Keratinocyte (primary cell): ENCODE measurements at regions not wholly inside any gene's neighbourhood (a gene's known extent, or its start where the extent isn't known, plus 50 kb on each side); places are given as distances from the start of the nearest gene placed in this dataset.

Experiments
- DNase-seq: peaks from one replicate; pipeline ENCODE4 v3.0.0-alpha.2; 2011; ENCODE audit warnings: low read depth, missing footprints, low spot score
- FAIRE-seq: peaks from 2 replicates; lab custom pipeline; 2011; peaks lifted over from hg19 to GRCh38; lab: Jason Lieb, UNC
- H2AFZ ChIP-seq: 2 replicates; pipeline ENCODE4 v1.6.0; 2012; ENCODE audit warnings: low read length, control low read depth, inconsistent platforms; ENCODE audit not compliant: control insufficient read depth
- H3K27ac ChIP-seq: 2 replicates; pipeline ENCODE4 v1.5.1; 2011; ENCODE audit warnings: low read length; ENCODE audit not compliant: control insufficient read depth, insufficient read depth
- H3K27me3 ChIP-seq: 3 replicates; pipeline ENCODE4 v1.6.0; 2011; ENCODE audit warnings: low read length; ENCODE audit not compliant: control insufficient read depth, insufficient read depth; ENCODE audit errors: extremely low read depth
- H3K36me3 ChIP-seq, 2 experiments: 2 replicates in 1 of 2; 3 replicates in 1 of 2; pipeline ENCODE4 v1.5.1; 2011; ENCODE audit warnings: low read length in 2 of 2, mild to moderate bottlenecking in 1 of 2; ENCODE audit not compliant: control insufficient read depth in 2 of 2, insufficient read depth in 2 of 2; ENCODE audit errors: extremely low read depth in 1 of 2
- H3K4me1 ChIP-seq: 3 replicates; pipeline ENCODE4 v1.5.1; 2011; ENCODE audit warnings: low read length; ENCODE audit not compliant: control insufficient read depth, insufficient read depth; ENCODE audit errors: extremely low read depth
- H3K4me2 ChIP-seq: 3 replicates; pipeline ENCODE4 v1.6.0; 2011; ENCODE audit warnings: low read depth, low read length; ENCODE audit not compliant: control insufficient read depth, insufficient read depth; ENCODE audit errors: extremely low read depth
- H3K4me3 ChIP-seq, 3 experiments: fragments of 200-600 bp in 1 of 3; sonication (generic) in 1 of 3; 2 replicates in 2 of 3; 3 replicates in 1 of 3; pipeline ENCODE4 v1.5.1; 2011 to 2016; ENCODE audit warnings: low read length in 3 of 3, mild to moderate bottlenecking in 3 of 3, control low read depth in 2 of 3, inconsistent platforms in 1 of 3, low read depth in 1 of 3, mixed read lengths in 1 of 3, mixed run types in 1 of 3, moderate library complexity in 1 of 3; ENCODE audit not compliant: control insufficient read depth in 2 of 3, insufficient read depth in 2 of 3; ENCODE audit errors: extremely low read depth in 1 of 3
- H3K79me2 ChIP-seq: 2 replicates; pipeline ENCODE4 v1.6.0; 2012; ENCODE audit warnings: low read length; ENCODE audit not compliant: control insufficient read depth, insufficient read depth
- H3K9ac ChIP-seq: 3 replicates; pipeline ENCODE4 v1.6.0; 2011; ENCODE audit warnings: low read length; ENCODE audit not compliant: control insufficient read depth, insufficient read depth; ENCODE audit errors: extremely low read depth
- H3K9me1 ChIP-seq: 3 replicates; pipeline ENCODE4 v1.6.0; 2011; ENCODE audit warnings: low read length; ENCODE audit not compliant: control insufficient read depth, insufficient read depth; ENCODE audit errors: extremely low read depth
- H3K9me3 ChIP-seq: 2 replicates; pipeline ENCODE4 v1.5.1; 2012; ENCODE audit warnings: low read depth, low read length; ENCODE audit not compliant: control insufficient read depth
- H4K20me1 ChIP-seq: 3 replicates; pipeline ENCODE4 v1.6.0; 2011; ENCODE audit warnings: low read length; ENCODE audit not compliant: control insufficient read depth, insufficient read depth; ENCODE audit errors: extremely low read depth
- CTCF ChIP-seq, 3 experiments: IDR thresholded peaks in 1 of 3; conservative IDR thresholded peaks in 1 of 3; optimal IDR thresholded peaks in 1 of 3; 2 replicates in 2 of 3; 3 replicates in 1 of 3; pipeline versions ENCODE3 to v1.5.1; 2011; ENCODE audit warnings: low read length in 3 of 3, mild to moderate bottlenecking in 3 of 3, moderate library complexity in 2 of 3, control low read depth in 1 of 3, inconsistent platforms in 1 of 3; ENCODE audit not compliant: insufficient read depth in 2 of 3; ENCODE audit errors: extremely low read depth in 1 of 3
- EZH2 ChIP-seq: IDR thresholded peaks from one replicate; pipeline ENCODE4 v1.6.1; 2012; ENCODE audit warnings: inconsistent platforms, mild to moderate bottlenecking, low read length, moderate library complexity
- dilution Hi-C: fragments of 300-500 bp; cut with MboI; formaldehyde crosslinking; loops from one replicate; pipeline ENCODE4 v1.7.0; 2020; ENCODE audit warnings: low sequenced_read_pairs; ENCODE audit not compliant: extremely low pct_ligation_motif_present

DNA sequence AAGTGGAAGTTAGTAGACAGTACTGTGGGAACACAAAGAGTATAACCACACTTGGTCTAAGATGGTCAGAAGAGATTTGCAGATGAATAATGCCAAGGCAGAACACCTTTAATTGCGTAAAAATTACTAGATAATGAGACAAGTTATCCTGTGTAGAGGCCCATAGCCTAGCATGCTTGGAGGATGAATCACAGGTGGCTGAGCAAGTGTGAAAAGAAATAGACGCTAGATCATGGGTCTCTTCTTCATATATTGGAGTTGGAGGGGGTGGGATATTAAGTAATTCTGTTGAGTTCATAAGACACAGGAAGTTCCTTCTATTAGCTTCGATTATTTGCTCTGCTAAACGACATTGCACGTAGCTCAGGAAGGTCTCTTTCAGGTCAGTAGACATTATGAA is 454.3 kb upstream of the LMO3 start:
- H3K4me1 ChIP-seq, result no peaks in the 10 kb centered on the region
- no peaks in the 10 kb centered on the region for H4K20me1 ChIP-seq
- H2AFZ ChIP-seq, result no peak overlapping the region
- H3K4me2 ChIP-seq, result no peak overlapping the region
- TF ChIP-seq CTCF (optimal IDR thresholded peaks at IDR 0.05 in 1 of 3, IDR thresholded peaks at IDR 0.05 in 1 of 3, conservative IDR thresholded peaks at IDR 0.05 in 1 of 3; ENCODE audit: extremely low read depth in 1 of 3, insufficient read depth in 2 of 3, low read length in 3 of 3), result no peak
- TF ChIP-seq EZH2, result no peak
- H3K36me3 ChIP-seq, result no peaks in the 10 kb centered on the region
- dilution Hi-C loops, result no loop called here
- H3K4me3 ChIP-seq, result no peak overlapping the region
- FAIRE-seq (no peak), DNase-seq (no peak)
- no peaks in the 10 kb centered on the region for H3K9me1 ChIP-seq
- H3K9me3 ChIP-seq, result no peaks in the 10 kb centered on the region
- H3K27ac ChIP-seq, result no peak overlapping the region
- H3K27me3 ChIP-seq, result no peaks in the 10 kb centered on the region
- H3K79me2 ChIP-seq, result no peaks in the 10 kb centered on the region
- no peak overlapping the region for H3K9ac ChIP-seq

DNA sequence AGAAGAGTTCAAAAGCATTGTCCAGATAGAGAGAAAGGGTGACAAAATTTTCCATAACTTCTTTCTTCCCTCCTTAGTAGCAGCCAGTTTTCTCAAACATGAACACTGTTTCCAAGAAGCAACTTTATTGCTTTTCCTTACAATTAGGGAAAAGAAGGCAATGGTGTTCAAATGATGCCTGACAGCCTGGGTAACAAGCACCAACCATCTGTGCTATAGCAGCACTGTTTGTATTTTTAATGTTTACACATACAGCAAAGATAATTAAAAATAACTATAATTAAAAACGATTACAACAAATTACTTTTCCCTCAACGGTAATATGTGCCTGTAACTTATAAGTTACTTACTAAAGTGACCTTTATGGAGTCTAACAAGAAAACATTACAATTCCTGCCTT is 450.6 kb upstream of the LMO3 start:
- Histone ChIP-seq H3K9ac (no peak overlapping the region), H3K9me1 (no peaks in the 10 kb centered on the region), H3K9me3 (no peaks in the 10 kb centered on the region), H3K27ac (no peak overlapping the region), H2AFZ (no peak overlapping the region), H3K27me3 (no peaks in the 10 kb centered on the region), H3K4me1 (no peaks in the 10 kb centered on the region), H3K79me2 (no peaks in the 10 kb centered on the region), H3K4me3 (no peak overlapping the region), H3K36me3 (no peaks in the 10 kb centered on the region), H4K20me1 (no peaks in the 10 kb centered on the region), H3K4me2 (no peak overlapping the region)
- TF ChIP-seq EZH2, result no peak
- FAIRE-seq (no peak), DNase-seq (no peak)
- dilution Hi-C loops, result no loop called here

DNA sequence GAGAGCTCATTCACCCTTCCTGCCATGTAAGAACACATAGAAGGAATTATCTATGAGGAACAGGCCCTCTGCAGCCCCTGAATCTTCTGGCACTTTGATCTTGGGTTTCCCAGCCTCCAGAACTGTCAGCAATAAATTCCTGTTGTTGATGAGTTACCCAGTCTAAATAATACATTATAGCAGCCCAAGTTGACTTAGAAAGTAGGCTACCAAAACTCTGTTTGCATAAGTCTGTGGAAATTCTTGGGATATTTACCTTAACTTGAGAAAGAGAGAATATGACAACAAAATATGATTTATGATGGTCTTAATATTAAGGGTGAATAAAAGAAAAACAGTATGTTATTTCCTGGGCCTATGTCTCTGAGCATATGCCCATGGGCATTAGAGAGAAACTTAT is 433.0 kb upstream of the LMO3 start:
- dilution Hi-C loops, result no loop called here
- H3K9ac ChIP-seq, result no peak overlapping the region
- TF ChIP-seq CTCF (optimal IDR thresholded peaks at IDR 0.05 in 1 of 3, IDR thresholded peaks at IDR 0.05 in 1 of 3, conservative IDR thresholded peaks at IDR 0.05 in 1 of 3; ENCODE audit: extremely low read depth in 1 of 3, insufficient read depth in 2 of 3, low read length in 3 of 3) (no peak), EZH2 (no peak)
- no peaks in the 10 kb centered on the region for H3K4me1 ChIP-seq
- H3K36me3 ChIP-seq, result no peaks in the 10 kb centered on the region
- H3K4me2 ChIP-seq, result no peak overlapping the region
- H4K20me1 ChIP-seq, result no peaks in the 10 kb centered on the region
- no peak overlapping the region for H3K27ac ChIP-seq
- H3K9me3 ChIP-seq, result no peaks in the 10 kb centered on the region
- no peak for FAIRE-seq
- no peaks in the 10 kb centered on the region for H3K79me2 ChIP-seq
- H3K27me3 ChIP-seq, result no peaks in the 10 kb centered on the region
- DNase-seq, result no peak
- no peaks in the 10 kb centered on the region for H3K9me1 ChIP-seq
- H2AFZ ChIP-seq, result no peak overlapping the region
- no peak overlapping the region for H3K4me3 ChIP-seq
